Left ventricle myocardium inferior (tissue), 1 donor: ENCODE measurements at regions not wholly inside any gene's neighbourhood (a gene's known extent, or its start where the extent isn't known, plus 50 kb on each side); places are given as distances from the start of the nearest gene placed in this dataset.
"Not testable (repeated sequence)": the region's sequence is repeated elsewhere in the genome, so short reads cannot be mapped to it uniquely, and the experiment has no call there.

Experiments
- DNase-seq: peaks from one replicate; pipeline ENCODE4 v3.0.0-alpha.2; 2020
- H3K27ac ChIP-seq: fragments of 200-600 bp; replicated peaks from 2 replicates; pipeline ENCODE4 v1.8.0; 2021
- H3K27me3 ChIP-seq: fragments of 200-600 bp; 2 replicates; pipeline ENCODE4 v1.8.0; 2021; ENCODE audit warnings: low read depth
- H3K36me3 ChIP-seq: fragments of 200-600 bp; 2 replicates; pipeline ENCODE4 v1.8.0; 2021
- H3K4me1 ChIP-seq: fragments of 200-600 bp; 2 replicates; pipeline ENCODE4 v1.8.0; 2021
- H3K4me3 ChIP-seq: fragments of 200-600 bp; 2 replicates; pipeline ENCODE4 v1.8.0; 2021; ENCODE audit warnings: mild to moderate bottlenecking, moderate library complexity
- H3K9me3 ChIP-seq: fragments of 200-600 bp; replicated peaks from 2 replicates; pipeline ENCODE4 v1.8.0; 2021
- intact Hi-C: fragments of 100-400 bp; cut with micrococcal nuclease; formaldehyde crosslinking; loops from one replicate; pipeline ENCODE4 v1.11.0; 2022
- donor health status: DM: no; HTN: yes; CAD: no; lungs with severe emphysema.

DNA sequence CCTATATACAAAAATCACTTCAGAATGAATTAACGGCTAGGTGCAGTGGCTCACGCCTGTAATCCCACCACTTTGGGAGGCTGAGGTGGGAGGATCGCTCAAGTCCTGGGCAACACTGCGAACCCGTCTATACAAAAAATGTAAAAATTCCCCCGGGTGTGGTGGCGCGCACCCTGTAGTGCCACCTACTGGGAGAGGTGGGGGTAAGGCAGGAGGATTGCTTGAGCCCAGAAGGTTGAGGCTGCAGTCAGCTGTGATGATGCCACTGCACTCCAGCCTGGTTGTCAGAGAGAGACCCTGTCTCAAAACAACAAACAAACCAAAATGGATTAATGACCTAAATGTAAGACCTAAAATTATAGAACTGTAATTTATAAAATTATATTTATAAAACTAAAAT lies 236.2 kb downstream of the SPATA31A6 start:
- H3K36me3 ChIP-seq, H3K4me1 ChIP-seq, H3K27ac ChIP-seq, H3K4me3 ChIP-seq, intact Hi-C loops, DNase-seq, H3K9me3 ChIP-seq, H3K27me3 ChIP-seq: not testable (repeated sequence)

GRCh38 chr9:42420324-42420723 lies 236.9 kb downstream of the SPATA31A6 start:
- H3K4me3 ChIP-seq, H3K4me1 ChIP-seq, intact Hi-C loops, DNase-seq, H3K27me3 ChIP-seq, H3K36me3 ChIP-seq, H3K27ac ChIP-seq, H3K9me3 ChIP-seq: not testable (repeated sequence)

DNA sequence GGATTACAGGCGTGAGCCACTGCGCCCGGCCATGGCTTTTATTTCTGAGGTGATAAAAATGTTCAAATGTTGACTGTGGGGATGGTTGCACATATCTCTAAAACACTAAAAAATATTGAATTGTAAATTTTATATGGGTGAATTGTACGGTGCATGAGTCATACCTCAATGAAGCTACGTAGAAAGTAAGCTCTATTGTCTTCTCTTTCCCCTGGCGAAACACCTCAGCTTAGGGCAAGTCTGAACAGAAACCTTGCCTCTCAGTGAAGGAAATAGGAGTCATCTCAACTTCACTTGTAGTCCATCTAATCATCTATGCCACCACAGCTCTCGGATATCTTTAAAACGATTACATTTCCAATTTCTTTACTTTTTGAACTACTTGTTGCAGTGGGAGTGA lies 238.2 kb downstream of the SPATA31A6 start:
- H3K36me3 ChIP-seq, DNase-seq, H3K4me1 ChIP-seq, H3K9me3 ChIP-seq, intact Hi-C loops, H3K27ac ChIP-seq, H3K27me3 ChIP-seq, H3K4me3 ChIP-seq: not testable (repeated sequence)

DNA sequence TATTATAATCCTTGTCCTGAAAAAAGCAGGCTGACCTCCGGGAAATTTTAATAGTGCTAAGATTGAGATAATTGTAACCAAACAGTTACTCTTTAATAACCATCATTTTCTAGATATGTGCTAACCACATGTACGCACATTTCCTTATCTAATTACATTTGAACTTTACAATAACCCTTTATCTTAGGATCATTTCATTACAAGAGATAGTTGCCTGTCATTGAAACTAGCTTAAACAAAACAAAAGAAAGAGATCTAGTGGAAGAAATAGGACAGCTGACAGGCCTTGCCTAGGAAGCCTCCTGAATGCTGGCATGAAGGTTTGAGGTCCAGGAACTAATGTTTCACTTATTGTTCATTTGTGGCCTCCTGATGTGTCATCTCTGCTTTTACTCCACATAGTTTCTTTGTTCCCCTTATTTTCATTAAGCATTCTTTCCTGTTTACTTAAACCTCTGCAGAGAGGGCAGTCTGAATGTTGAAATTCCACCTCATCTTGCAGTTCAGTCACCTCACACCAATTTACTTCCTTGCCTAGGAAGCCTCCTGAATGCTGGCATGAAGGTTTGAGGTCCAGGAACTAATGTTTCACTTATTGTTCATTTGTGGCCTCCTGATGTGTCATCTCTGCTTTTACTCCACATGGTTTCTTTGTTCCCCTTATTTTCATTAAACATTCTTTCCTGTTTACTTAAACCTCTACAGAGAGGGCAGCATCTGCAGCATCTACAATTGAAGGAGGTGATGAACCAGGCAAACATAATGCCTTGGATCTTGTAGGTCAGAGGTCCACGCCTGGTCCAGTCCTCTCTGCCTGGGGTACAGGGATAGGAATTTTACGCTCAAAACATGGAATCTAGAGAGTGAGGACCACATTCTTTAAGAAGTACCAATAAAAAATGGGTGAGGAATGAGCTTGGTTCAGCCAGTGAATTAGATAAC lies 247.5 kb downstream of the SPATA31A6 start:
- H3K4me1 ChIP-seq, H3K9me3 ChIP-seq, H3K4me3 ChIP-seq, H3K27me3 ChIP-seq, intact Hi-C loops, H3K27ac ChIP-seq, H3K36me3 ChIP-seq, DNase-seq: not testable (repeated sequence)

DNA sequence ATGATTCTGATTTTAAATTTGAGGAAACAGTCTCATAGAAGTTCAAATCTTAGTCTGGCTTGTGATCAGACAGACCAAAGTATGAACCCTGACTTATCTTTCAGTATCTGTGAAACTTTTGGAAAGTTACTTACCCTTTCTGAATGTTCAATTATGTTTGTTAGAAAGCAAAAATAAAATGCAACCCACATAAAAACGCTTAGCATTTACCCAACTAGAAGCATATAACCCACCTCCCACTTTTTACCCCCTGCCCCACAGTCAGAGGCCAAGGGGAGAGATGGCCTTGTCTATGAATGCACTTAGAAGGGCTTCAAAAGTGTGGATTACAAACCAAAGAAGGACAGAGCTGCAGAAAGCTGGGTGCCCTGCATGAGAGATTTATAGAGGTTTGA lies 248.2 kb downstream of the SPATA31A6 start:
- intact Hi-C loops, H3K27me3 ChIP-seq, H3K4me3 ChIP-seq, H3K4me1 ChIP-seq, H3K9me3 ChIP-seq, H3K27ac ChIP-seq, H3K36me3 ChIP-seq, DNase-seq: not testable (repeated sequence)

- H3K36me3 ChIP-seq, H3K27ac ChIP-seq, H3K4me1 ChIP-seq, H3K27me3 ChIP-seq, DNase-seq, intact Hi-C loops, H3K4me3 ChIP-seq, H3K9me3 ChIP-seq: not testable (repeated sequence)
These were observed 251.6 kb downstream of the SPATA31A6 start for GRCh38 chr9:42434844-42435714.

DNA sequence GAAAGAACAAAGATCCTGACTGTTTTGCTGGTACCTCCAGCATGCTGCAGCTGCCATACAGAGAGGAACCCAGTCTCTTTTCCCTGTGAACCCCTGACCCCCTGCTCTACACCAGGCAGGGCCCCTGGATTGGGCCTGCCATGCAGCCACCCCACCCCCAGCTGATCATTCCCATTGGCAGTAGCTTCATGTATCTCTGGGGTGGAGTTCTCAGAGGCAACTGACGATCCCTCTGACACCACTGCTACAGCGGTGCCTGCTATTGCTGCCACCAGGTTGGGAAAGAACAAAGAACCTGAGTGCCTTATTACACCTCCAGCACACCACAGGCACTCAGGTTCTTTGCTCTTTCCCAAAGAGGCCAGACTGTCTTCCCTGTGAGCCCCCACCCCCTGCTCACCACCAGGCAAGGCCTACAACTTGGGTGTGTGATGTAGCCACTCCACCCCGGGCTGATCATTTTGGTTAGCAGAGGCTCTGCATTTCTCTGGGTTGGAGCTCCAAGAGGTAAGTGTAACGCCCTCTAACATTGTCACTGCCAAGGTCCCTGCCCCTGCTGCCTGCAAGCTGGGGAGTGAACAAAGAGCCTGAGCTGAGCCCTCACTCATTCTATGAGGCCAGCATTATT lies 252.4 kb downstream of the SPATA31A6 start:
- H3K36me3 ChIP-seq, H3K4me3 ChIP-seq, DNase-seq, H3K4me1 ChIP-seq, H3K9me3 ChIP-seq, intact Hi-C loops, H3K27ac ChIP-seq, H3K27me3 ChIP-seq: not testable (repeated sequence)

DNA sequence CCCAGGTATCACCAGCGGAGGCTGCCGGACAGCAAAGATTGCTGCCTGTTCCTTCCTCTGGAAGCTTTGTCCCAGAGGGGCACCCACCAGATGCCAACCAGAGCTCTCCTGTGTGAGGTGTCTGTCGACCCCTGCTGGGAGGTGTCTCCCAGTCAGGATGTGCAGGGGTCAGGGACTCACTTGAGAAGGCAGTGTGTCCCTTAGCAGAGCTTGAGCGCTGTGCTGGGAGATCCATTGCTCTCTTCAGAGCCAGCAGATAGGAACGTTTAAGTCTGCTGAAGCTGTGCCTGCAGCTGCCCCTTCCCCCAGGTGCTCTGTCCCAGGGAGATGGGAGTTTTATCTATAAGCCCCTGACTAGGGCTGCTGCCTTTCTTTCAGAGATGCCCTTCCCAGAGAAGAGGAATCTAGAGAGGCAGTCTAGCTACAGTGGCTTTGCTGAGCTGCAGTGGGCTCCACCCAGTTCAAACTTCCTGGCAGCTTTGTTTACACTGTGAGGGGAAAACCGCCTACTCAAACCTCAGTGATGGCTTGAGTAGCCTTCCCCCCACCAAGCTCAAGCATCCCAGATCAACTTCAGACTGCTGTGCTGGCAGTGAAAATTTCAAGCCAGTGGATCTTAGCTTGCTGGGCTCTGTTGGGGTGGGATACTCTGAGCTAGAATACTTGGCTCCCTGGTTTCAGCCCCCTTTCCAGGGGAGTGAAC lies 253.7 kb downstream of the SPATA31A6 start:
- intact Hi-C loops, DNase-seq, H3K27me3 ChIP-seq, H3K4me3 ChIP-seq, H3K4me1 ChIP-seq, H3K27ac ChIP-seq, H3K36me3 ChIP-seq, H3K9me3 ChIP-seq: not testable (repeated sequence)

DNA sequence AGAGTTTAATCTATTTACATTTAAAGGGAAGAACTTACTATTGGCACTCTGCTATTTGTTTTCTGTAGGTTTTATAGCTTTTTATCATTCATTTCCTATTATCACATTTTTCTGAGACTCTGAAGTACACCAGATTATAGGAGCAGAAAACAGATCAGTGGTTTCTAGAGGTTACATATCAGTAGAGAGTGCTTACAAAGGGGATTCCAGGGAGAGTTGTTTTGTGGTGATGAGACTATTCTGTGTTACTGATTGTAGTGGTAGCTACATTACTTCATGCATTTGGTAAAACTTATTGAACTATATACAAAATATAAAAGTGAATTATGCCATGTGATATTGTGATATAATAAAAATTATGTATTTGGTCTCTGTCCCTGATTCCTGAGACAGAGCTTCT lies 259.2 kb downstream of the SPATA31A6 start:
- H3K4me1 ChIP-seq, DNase-seq, H3K27ac ChIP-seq, H3K36me3 ChIP-seq, intact Hi-C loops, H3K27me3 ChIP-seq, H3K4me3 ChIP-seq, H3K9me3 ChIP-seq: not testable (repeated sequence)

- H3K27ac ChIP-seq, H3K9me3 ChIP-seq, H3K27me3 ChIP-seq, H3K4me3 ChIP-seq, intact Hi-C loops, H3K4me1 ChIP-seq, H3K36me3 ChIP-seq, DNase-seq: not testable (repeated sequence)
These were observed 260.0 kb downstream of the SPATA31A6 start for GRCh38 chr9:42443414-42443813.

GRCh38 chr9:42461436-42461835 lies 278.0 kb downstream of the SPATA31A6 start:
- H3K9me3 ChIP-seq, H3K4me1 ChIP-seq, intact Hi-C loops, H3K27ac ChIP-seq, H3K27me3 ChIP-seq, H3K4me3 ChIP-seq, H3K36me3 ChIP-seq, DNase-seq: not testable (repeated sequence)

- H3K4me3 ChIP-seq, H3K9me3 ChIP-seq, DNase-seq, H3K27ac ChIP-seq, H3K27me3 ChIP-seq, intact Hi-C loops, H3K4me1 ChIP-seq, H3K36me3 ChIP-seq: not testable (repeated sequence)
These were observed 278.4 kb downstream of the SPATA31A6 start for GRCh38 chr9:42461863-42462262.

- H3K4me1 ChIP-seq, H3K36me3 ChIP-seq, intact Hi-C loops, H3K4me3 ChIP-seq, DNase-seq, H3K27ac ChIP-seq, H3K9me3 ChIP-seq, H3K27me3 ChIP-seq: not testable (repeated sequence)
These were observed 280.5 kb downstream of the SPATA31A6 start for GRCh38 chr9:42463981-42464380.
